OCI-LY3 (cell line): ENCODE measurements at regions not wholly inside any gene's neighbourhood (a gene's known extent, or its start where the extent isn't known, plus 50 kb on each side); places are given as distances from the start of the nearest gene placed in this dataset.

Source experiments
- H2AFZ ChIP-seq: fragments of 200-600, 300-600 bp; shearing (Covaris generic); 2 replicates; pipeline ENCODE4 v1.6.0; 2014; ENCODE audit warnings: antibody characterized with exemption, low read depth, low read length
- H3K27ac ChIP-seq: fragments of 200-600, 300-600 bp; sonication (generic); 2 replicates; pipeline ENCODE4 v1.5.1; 2014; ENCODE audit warnings: mild to moderate bottlenecking, low read length, moderate library complexity, mixed read lengths
- H3K27me3 ChIP-seq: fragments of 200-600, 300-600 bp; sonication (generic); 2 replicates; pipeline ENCODE4 v1.6.1; 2014; ENCODE audit warnings: low read depth, low read length, mixed read lengths
- H3K36me3 ChIP-seq: fragments of 200-600, 300-600 bp; sonication (generic); replicated peaks from 2 replicates; pipeline ENCODE3; 2014; ENCODE audit warnings: low read depth, low read length, mixed read lengths
- H3K4me1 ChIP-seq: fragments of 300-600, 200-600 bp; sonication (generic); 2 replicates; pipeline ENCODE4 v1.6.1; 2014; ENCODE audit warnings: low read length, mixed read lengths
- H3K4me2 ChIP-seq: fragments of 200-600, 300-600 bp; sonication (generic); 2 replicates; pipeline ENCODE4 v1.6.1; 2014; ENCODE audit warnings: low read length, mixed read lengths
- H3K4me3 ChIP-seq: fragments of 300-600, 200-600 bp; sonication (generic); 2 replicates; pipeline ENCODE4 v1.5.1; 2014; ENCODE audit warnings: antibody characterized with exemption, mild to moderate bottlenecking, low read length, moderate library complexity
- H3K79me2 ChIP-seq: fragments of 300-600, 200-600 bp; shearing (Covaris generic); 2 replicates; pipeline ENCODE4 v1.6.1; 2014; ENCODE audit warnings: mild to moderate bottlenecking, low read length, mixed read lengths
- H3K9ac ChIP-seq: fragments of 300-600, 200-600 bp; shearing (Covaris generic); 2 replicates; pipeline ENCODE4 v1.6.0; 2014; ENCODE audit warnings: mild to moderate bottlenecking, low read length, moderate library complexity
- H3K9me3 ChIP-seq: fragments of 200-600, 300-600 bp; shearing (Covaris generic); 2 replicates; pipeline ENCODE4 v1.6.1; 2014; ENCODE audit warnings: low read length, mixed read lengths; ENCODE audit not compliant: insufficient read depth
- H4K20me1 ChIP-seq: fragments of 200-600, 300-600 bp; sonication (generic); 2 replicates; pipeline ENCODE4 v1.6.1; 2016; ENCODE audit warnings: low read length, mixed read lengths; ENCODE audit not compliant: insufficient read depth
- CTCF ChIP-seq: fragments of 200-600, 300-600 bp; sonication (generic); IDR thresholded peaks from 2 replicates; pipeline ENCODE4 v1.5.1; 2014; ENCODE audit warnings: antibody characterized with exemption, low read length, low read depth
- EZH2phosphoT487 ChIP-seq: fragments of 200-600 bp; shearing (Covaris generic); IDR thresholded peaks from 2 replicates; pipeline ENCODE4 v1.6.1; 2018; ENCODE audit warnings: antibody characterized with exemption, mixed run types, low read depth

DNA sequence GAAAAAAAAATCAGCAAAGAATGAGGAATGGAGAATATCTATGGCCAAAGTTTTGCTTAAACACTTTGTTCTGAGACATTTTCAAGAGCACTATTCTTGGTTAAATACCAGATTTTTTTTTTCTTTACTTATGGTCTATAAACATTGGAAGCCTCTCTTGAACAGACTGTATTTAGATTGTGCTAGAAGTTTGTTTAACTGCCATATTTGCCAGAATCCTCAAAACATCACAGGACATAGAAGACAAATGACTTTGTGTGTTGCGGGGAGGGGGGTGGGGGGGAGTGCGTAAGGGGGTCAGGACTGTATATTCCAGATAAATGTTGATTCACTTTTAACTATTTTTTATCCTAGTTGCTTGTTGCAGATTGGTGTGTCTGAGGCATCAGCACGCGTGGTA is 262.0 kb downstream of the MEIS1 start:
- Histone ChIP-seq H3K9me3 (no peaks in the 10 kb centered on the region), H3K4me1 (0 out of 2 replicates have a peak, but pooled peaks cover 3% of the 10 kb centered on the region), H2AFZ (no peak overlapping the region), H3K4me3 (no peak overlapping the region), H3K4me2 (no peak overlapping the region), H4K20me1 (no peaks in the 10 kb centered on the region), H3K27ac (no peak overlapping the region), H3K9ac (no peak overlapping the region), H3K36me3 (no peaks in the 10 kb centered on the region), H3K79me2 (no peaks in the 10 kb centered on the region), H3K27me3 (no peaks in the 10 kb centered on the region)
- TF ChIP-seq EZH2phosphoT487: no peak

GRCh38 chr2:66697366-66697765 is 262.4 kb downstream of the MEIS1 start:
- Histone ChIP-seq H3K4me2 (no peak overlapping the region), H3K9ac (no peak overlapping the region)
- no peak for TF ChIP-seq EZH2phosphoT487
- TF ChIP-seq CTCF: no peak

DNA sequence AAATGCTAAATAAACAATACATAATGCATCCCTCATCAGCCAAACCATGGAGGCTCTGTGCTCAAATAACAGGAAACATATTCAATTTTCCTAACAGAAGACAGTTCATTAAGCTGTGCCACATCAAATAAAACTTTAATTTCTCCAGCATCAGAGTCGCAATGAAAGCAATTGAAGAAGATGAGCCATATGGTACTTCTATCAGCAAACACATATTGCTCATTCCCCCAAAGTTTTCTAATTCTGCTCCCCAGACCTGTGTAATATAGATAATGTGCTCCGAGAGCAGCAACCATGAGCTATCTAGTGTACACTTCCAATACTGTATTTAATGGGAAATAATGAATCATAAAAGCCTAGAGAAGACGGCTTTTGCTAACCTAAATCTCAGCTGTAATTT is 263.2 kb downstream of the MEIS1 start:
- TF ChIP-seq CTCF: no peak
- no peak for TF ChIP-seq EZH2phosphoT487
- H3K79me2 ChIP-seq: no peaks in the 10 kb centered on the region
- no peaks in the 10 kb centered on the region for H4K20me1 ChIP-seq
- 0 out of 2 replicates have a peak, but pooled peaks cover 3% of the 10 kb centered on the region for H3K4me1 ChIP-seq
- H3K36me3 ChIP-seq: no peaks in the 10 kb centered on the region
- H3K9ac ChIP-seq: no peak overlapping the region
- H3K4me2 ChIP-seq: no peak overlapping the region
- H3K27me3 ChIP-seq: no peaks in the 10 kb centered on the region
- no peak overlapping the region for H3K4me3 ChIP-seq
- no peak overlapping the region for H3K27ac ChIP-seq
- no peaks in the 10 kb centered on the region for H3K9me3 ChIP-seq
- H2AFZ ChIP-seq: no peak overlapping the region

More at GRCh38 chr2:66697366-66697765, 262.4 kb downstream of the MEIS1 start:
- H3K4me3 ChIP-seq: no peak overlapping the region
- no peak overlapping the region for H3K27ac ChIP-seq
- no peaks in the 10 kb centered on the region for H4K20me1 ChIP-seq
- no peaks in the 10 kb centered on the region for H3K27me3 ChIP-seq
- H3K79me2 ChIP-seq: no peaks in the 10 kb centered on the region
- no peak overlapping the region for H2AFZ ChIP-seq
- H3K9me3 ChIP-seq: no peaks in the 10 kb centered on the region
- 0 out of 2 replicates have a peak, but pooled peaks cover 3% of the 10 kb centered on the region for H3K4me1 ChIP-seq
- H3K36me3 ChIP-seq: no peaks in the 10 kb centered on the region

DNA sequence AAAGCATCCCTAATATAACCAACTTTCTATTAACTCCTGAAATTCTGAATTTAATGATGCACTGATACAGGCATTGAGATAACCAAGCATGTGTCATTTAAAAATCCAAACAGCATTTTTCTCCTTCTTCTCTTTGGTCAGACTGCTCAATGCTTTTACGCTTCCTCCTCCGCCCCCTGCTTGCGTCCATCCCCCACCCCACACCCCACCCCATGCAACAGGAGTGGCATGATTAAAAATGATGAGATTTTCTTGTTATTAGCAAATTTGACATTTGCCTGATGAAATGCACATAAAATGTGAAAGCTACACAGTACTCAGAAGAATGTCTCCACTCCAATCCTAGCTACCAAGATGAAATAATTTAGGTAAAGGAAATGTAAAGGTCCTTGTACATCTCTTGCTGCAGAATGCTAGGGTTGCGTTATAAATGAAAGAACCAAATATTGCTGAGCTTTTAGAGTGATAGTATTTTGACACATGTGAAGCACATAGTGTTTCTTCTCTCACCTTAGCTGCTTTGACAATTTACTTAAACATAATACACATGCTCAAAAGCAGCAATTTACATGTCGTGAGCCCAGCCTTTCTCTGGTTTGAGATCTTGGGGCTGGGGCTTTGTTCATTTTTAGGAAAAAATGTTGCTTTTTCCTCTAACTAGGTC is 263.8 kb downstream of the MEIS1 start:
- Histone ChIP-seq H3K79me2 (no peaks in the 10 kb centered on the region), H3K36me3 (no peaks in the 10 kb centered on the region), H3K9ac (no peak overlapping the region), H3K4me1 (0 out of 2 replicates have a peak, but pooled peaks cover 3% of the 10 kb centered on the region), H4K20me1 (no peaks in the 10 kb centered on the region), H3K27ac (no peak overlapping the region), H3K4me2 (no peak overlapping the region), H3K4me3 (no peak overlapping the region), H2AFZ (no peak overlapping the region), H3K27me3 (no peaks in the 10 kb centered on the region), H3K9me3 (no peaks in the 10 kb centered on the region)
- TF ChIP-seq EZH2phosphoT487 (no peak), CTCF (no peak)
